ENCODE measurements at regions not wholly inside any gene's neighbourhood (a gene's known extent, or its start where the extent isn't known, plus 50 kb on each side); places are given as distances from the start of the nearest gene placed in this dataset.

DNA sequence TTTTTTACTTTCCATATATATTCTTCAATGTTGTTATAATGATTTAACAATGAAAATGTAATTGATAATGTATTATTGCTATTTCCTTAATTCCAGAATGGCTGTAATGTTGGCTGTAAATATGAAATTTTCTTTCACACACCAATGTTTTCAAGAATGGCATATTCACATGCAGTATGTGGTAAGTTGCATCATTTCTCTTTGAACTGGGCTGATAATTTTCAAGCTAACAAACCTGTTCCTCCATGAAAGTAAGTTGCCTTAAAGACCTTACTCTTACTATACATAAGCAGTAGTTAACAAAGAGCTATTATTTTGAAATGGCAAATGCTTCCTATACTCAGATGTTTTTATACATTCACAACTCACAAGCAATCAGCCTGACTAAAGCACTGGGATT, 154.5 kb downstream of the TMEM168 start:
- H3K27ac ChIP-seq, result no peak overlapping the region
- no peaks in the 10 kb centered on the region for H3K27me3 ChIP-seq
- no peaks in the 10 kb centered on the region for H3K36me3 ChIP-seq
- DNase-seq, result no peak
- H3K4me1 ChIP-seq, result no peaks in the 10 kb centered on the region
- H3K4me3 ChIP-seq, result no peak overlapping the region
- H3K9me3 ChIP-seq, result no peaks in the 10 kb centered on the region
- intact Hi-C loops (cut with DNase I; ENCODE audit: low total_unique reads), result no loop called here
- TF ChIP-seq POLR2A (IDR thresholded peaks at IDR 0.05), result no peak
- TF ChIP-seq, protein P1, sequence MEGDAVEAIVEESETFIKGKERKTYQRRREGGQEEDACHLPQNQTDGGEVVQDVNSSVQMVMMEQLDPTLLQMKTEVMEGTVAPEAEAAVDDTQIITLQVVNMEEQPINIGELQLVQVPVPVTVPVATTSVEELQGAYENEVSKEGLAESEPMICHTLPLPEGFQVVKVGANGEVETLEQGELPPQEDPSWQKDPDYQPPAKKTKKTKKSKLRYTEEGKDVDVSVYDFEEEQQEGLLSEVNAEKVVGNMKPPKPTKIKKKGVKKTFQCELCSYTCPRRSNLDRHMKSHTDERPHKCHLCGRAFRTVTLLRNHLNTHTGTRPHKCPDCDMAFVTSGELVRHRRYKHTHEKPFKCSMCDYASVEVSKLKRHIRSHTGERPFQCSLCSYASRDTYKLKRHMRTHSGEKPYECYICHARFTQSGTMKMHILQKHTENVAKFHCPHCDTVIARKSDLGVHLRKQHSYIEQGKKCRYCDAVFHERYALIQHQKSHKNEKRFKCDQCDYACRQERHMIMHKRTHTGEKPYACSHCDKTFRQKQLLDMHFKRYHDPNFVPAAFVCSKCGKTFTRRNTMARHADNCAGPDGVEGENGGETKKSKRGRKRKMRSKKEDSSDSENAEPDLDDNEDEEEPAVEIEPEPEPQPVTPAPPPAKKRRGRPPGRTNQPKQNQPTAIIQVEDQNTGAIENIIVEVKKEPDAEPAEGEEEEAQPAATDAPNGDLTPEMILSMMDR (IDR thresholded peaks at IDR 0.05), result no peak

- Histone ChIP-seq H3K36me3 (no peaks in the 10 kb centered on the region), H3K27me3 (no peaks in the 10 kb centered on the region), H3K4me3 (no peak overlapping the region), H3K27ac (no peak overlapping the region), H3K9me3 (no peaks in the 10 kb centered on the region), H3K4me1 (no peaks in the 10 kb centered on the region)
- intact Hi-C loops (cut with DNase I; ENCODE audit: low total_unique reads), result no loop called here
- TF ChIP-seq, protein P1 (IDR thresholded peaks at IDR 0.05), result no peak
- no peak for TF ChIP-seq POLR2A (IDR thresholded peaks at IDR 0.05)
- DNase-seq, result no peak
Observed at GRCh38 chr7:112638675-112639400, 151.4 kb downstream of the TMEM168 start.

DNA sequence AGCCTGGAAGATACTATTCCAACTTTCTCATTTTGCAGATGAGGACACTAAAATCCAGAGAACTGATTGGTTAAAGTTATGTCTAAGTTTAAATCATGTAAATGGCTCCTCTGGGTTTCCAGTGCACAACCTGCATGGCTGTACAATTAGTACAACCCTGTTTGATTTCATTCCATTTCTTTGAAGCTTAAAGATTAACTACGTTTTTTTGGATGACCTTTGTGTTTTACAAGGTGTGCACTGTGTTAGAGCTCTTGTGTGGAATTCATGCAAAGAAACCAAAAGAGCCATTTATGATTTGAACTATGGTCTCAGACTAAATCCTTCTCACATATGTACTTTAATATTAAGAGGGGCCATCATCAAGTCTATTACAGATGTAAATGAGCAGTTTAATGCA, 149.5 kb downstream of the TMEM168 start:
- no peaks in the 10 kb centered on the region for H3K4me1 ChIP-seq
- intact Hi-C loops (cut with DNase I; ENCODE audit: low total_unique reads), result no loop called here

GRCh38 chr7:112646783-112647182, 143.4 kb downstream of the TMEM168 start:
- Histone ChIP-seq H3K36me3 (no peaks in the 10 kb centered on the region), H3K9me3 (no peaks in the 10 kb centered on the region), H3K27me3 (no peaks in the 10 kb centered on the region), H3K4me1 (no peaks in the 10 kb centered on the region), H3K27ac (no peak overlapping the region), H3K4me3 (no peak overlapping the region)
- TF ChIP-seq, protein P1 (IDR thresholded peaks at IDR 0.05), result no peak
- TF ChIP-seq POLR2A (IDR thresholded peaks at IDR 0.05), result no peak
- DNase-seq, result no peak
- intact Hi-C loops (cut with DNase I; ENCODE audit: low total_unique reads), result no loop called here

More for the DNA sequence above, 149.5 kb downstream of the TMEM168 start:
- H3K27me3 ChIP-seq, result no peaks in the 10 kb centered on the region
- H3K27ac ChIP-seq, result no peak overlapping the region
- no peaks in the 10 kb centered on the region for H3K9me3 ChIP-seq
- no peaks in the 10 kb centered on the region for H3K36me3 ChIP-seq
- DNase-seq, result no peak
- H3K4me3 ChIP-seq, result no peak overlapping the region
- no peak for TF ChIP-seq POLR2A (IDR thresholded peaks at IDR 0.05)
- TF ChIP-seq, protein P1 (IDR thresholded peaks at IDR 0.05), result no peak

- Histone ChIP-seq H3K27ac (no peak overlapping the region), H3K36me3 (no peaks in the 10 kb centered on the region), H3K4me3 (no peak overlapping the region), H3K27me3 (no peaks in the 10 kb centered on the region), H3K4me1 (no peaks in the 10 kb centered on the region), H3K9me3 (no peaks in the 10 kb centered on the region)
- DNase-seq, result no peak
- intact Hi-C loops (cut with DNase I; ENCODE audit: low total_unique reads), result no loop called here
- TF ChIP-seq POLR2A (IDR thresholded peaks at IDR 0.05), result no peak
- TF ChIP-seq, protein P1 (IDR thresholded peaks at IDR 0.05), result no peak
Observed at GRCh38 chr7:112648781-112649180, 141.4 kb downstream of the TMEM168 start.

All from uterus (tissue), 3 donors.